ENCODE measurements at regions not wholly inside any gene's neighbourhood (a gene's known extent, or its start where the extent isn't known, plus 50 kb on each side); places are given as distances from the start of the nearest gene placed in this dataset.
A peak's percentile ranks its signal among the peaks of the same experiment; 100 is the strongest.

- DNase-seq (no peak), ATAC-seq (no peak)
- Histone ChIP-seq H3K27me3 (ENCODE audit: low read depth) (peaks cover 4% of the 10 kb centered on the region), H3K9me3 (no peaks in the 10 kb centered on the region), H3K4me3 (no peak overlapping the region), H3K4me1 (no peaks in the 10 kb centered on the region), H3K36me3 (no peaks in the 10 kb centered on the region), H3K27ac (no peak overlapping the region)
- TF ChIP-seq CTCF (IDR thresholded peaks at IDR 0.05): peak; percentile 6
- intact Hi-C loops (cut with DNase I): no loop called here
Measured at GRCh38 chr20:60627751-60628565, 624.1 kb upstream of the CDH4 start.

GRCh38 chr20:60628749-60629148, 623.3 kb upstream of the CDH4 start:
- ATAC-seq (no peak), DNase-seq (no peak)
- Histone ChIP-seq H3K27me3 (ENCODE audit: low read depth) (peaks cover 4% of the 10 kb centered on the region), H3K36me3 (no peaks in the 10 kb centered on the region), H3K9me3 (no peaks in the 10 kb centered on the region), H3K4me1 (no peaks in the 10 kb centered on the region), H3K4me3 (no peak overlapping the region), H3K27ac (no peak overlapping the region)
- intact Hi-C loops (cut with DNase I): no loop called here
- no peak for TF ChIP-seq CTCF (IDR thresholded peaks at IDR 0.05)

- Histone ChIP-seq H3K36me3 (no peaks in the 10 kb centered on the region), H3K27me3 (ENCODE audit: low read depth) (peaks cover 4% of the 10 kb centered on the region), H3K4me1 (no peaks in the 10 kb centered on the region), H3K27ac (no peak overlapping the region), H3K9me3 (no peaks in the 10 kb centered on the region), H3K4me3 (no peak overlapping the region)
- no peak for TF ChIP-seq CTCF (IDR thresholded peaks at IDR 0.05)
- no peak for ATAC-seq
- no peak for DNase-seq
- intact Hi-C loops (cut with DNase I): no loop called here
Measured at GRCh38 chr20:60629206-60629605, 622.9 kb upstream of the CDH4 start.

- ATAC-seq (no peak), DNase-seq (no peak)
- H3K36me3 ChIP-seq: no peaks in the 10 kb centered on the region
- TF ChIP-seq CTCF (IDR thresholded peaks at IDR 0.05): no peak
- H3K27me3 ChIP-seq (ENCODE audit: low read depth): peaks cover 4% of the 10 kb centered on the region
- intact Hi-C loops (cut with DNase I): no loop called here
- no peaks in the 10 kb centered on the region for H3K4me1 ChIP-seq
- no peak overlapping the region for H3K4me3 ChIP-seq
- no peaks in the 10 kb centered on the region for H3K9me3 ChIP-seq
- no peak overlapping the region for H3K27ac ChIP-seq
Measured at GRCh38 chr20:60630609-60631008, 621.5 kb upstream of the CDH4 start.

- H3K4me1 ChIP-seq: no peaks in the 10 kb centered on the region
- ATAC-seq (no peak), DNase-seq (no peak)
- H3K27ac ChIP-seq: no peak overlapping the region
- H3K36me3 ChIP-seq: no peaks in the 10 kb centered on the region
- intact Hi-C loops (cut with DNase I): no loop called here
- TF ChIP-seq CTCF (IDR thresholded peaks at IDR 0.05): no peak
- no peaks in the 10 kb centered on the region for H3K9me3 ChIP-seq
- no peak overlapping the region for H3K4me3 ChIP-seq
- H3K27me3 ChIP-seq (ENCODE audit: low read depth): peaks cover 4% of the 10 kb centered on the region
Measured at GRCh38 chr20:60631585-60632287, 620.3 kb upstream of the CDH4 start.
